ENCODE measurements at regions not wholly inside any gene's neighbourhood (a gene's known extent, or its start where the extent isn't known, plus 50 kb on each side); places are given as distances from the start of the nearest gene placed in this dataset.
A peak's percentile ranks its signal among the peaks of the same experiment; 100 is the strongest.

DNA sequence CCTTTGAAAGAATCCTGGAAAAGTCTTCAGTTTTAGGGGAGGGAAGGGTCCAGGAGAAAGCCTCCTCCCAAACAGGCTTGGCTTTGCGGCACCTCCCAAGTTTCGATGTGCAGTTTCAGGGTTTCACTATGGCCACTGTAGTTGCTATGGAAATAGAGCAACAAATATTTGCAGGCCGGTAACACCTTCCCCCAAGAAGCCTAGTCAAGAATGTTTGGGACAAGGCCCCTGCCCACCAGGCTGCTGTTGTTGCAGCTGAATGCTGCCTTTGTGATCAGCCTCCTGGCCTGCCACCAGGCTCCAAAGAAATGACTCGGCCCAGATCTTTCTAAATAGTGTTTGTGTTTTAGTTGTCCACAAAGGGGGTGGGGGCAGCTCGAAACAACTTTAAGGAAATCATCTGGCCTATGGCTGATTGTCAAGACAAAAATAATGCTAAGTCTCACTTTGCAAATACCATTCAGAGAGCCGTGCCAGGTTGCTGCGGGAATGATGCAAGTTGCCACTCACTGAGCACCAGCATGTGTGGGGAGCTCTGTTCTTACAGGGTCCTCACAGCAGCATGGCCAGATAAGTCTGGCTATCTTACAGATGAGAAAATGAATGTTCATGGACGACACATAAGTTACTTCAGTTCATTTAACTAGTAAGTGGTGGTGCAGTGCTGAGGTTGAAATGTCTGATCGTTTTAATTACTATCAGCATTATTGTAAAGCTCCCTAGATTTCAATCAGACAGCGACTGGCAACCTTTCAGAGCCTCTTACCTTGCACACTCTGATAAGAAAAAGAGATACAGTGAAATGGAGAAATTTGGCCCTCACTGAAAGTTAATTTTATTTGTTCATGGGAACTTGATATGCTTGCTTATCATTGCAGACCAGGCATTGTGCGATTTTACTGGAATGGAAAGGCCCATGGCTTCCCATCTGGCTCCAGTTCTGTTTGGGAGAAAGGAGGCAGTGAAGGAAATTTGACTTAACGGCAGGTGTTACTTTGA, 91.2 kb upstream of the JUN start:
- no peak for TF ChIP-seq EZH2 (IDR thresholded peaks at IDR 0.05; ENCODE audit: low read length)
- TF ChIP-seq, protein P1, sequence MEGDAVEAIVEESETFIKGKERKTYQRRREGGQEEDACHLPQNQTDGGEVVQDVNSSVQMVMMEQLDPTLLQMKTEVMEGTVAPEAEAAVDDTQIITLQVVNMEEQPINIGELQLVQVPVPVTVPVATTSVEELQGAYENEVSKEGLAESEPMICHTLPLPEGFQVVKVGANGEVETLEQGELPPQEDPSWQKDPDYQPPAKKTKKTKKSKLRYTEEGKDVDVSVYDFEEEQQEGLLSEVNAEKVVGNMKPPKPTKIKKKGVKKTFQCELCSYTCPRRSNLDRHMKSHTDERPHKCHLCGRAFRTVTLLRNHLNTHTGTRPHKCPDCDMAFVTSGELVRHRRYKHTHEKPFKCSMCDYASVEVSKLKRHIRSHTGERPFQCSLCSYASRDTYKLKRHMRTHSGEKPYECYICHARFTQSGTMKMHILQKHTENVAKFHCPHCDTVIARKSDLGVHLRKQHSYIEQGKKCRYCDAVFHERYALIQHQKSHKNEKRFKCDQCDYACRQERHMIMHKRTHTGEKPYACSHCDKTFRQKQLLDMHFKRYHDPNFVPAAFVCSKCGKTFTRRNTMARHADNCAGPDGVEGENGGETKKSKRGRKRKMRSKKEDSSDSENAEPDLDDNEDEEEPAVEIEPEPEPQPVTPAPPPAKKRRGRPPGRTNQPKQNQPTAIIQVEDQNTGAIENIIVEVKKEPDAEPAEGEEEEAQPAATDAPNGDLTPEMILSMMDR (optimal IDR thresholded peaks at IDR 0.05 in 1 of 3, IDR thresholded peaks at IDR 0.05 in 1 of 3, conservative IDR thresholded peaks at IDR 0.05 in 1 of 3; ENCODE audit: extremely low read depth in 1 of 3, insufficient read depth in 2 of 3, low read length in 3 of 3): no peak
- Histone ChIP-seq H3K4me3 (ENCODE audit: control insufficient read depth in 2 of 3, extremely low read depth in 1 of 3, insufficient read depth in 2 of 3, low read depth in 1 of 3, low read length in 3 of 3) (no peak overlapping the region), H3K9me1 (ENCODE audit: control insufficient read depth, extremely low read depth, insufficient read depth, low read length) (no peaks in the 10 kb centered on the region), H2AFZ (ENCODE audit: control insufficient read depth, low read length) (peak overlapping the region; percentile 57), H3K79me2 (ENCODE audit: control insufficient read depth, insufficient read depth, low read length) (no peaks in the 10 kb centered on the region), H3K27ac (ENCODE audit: control insufficient read depth, insufficient read depth, low read length) (no peak overlapping the region), H3K4me1 (ENCODE audit: control insufficient read depth, extremely low read depth, insufficient read depth, low read length) (peaks cover 8% of the 10 kb centered on the region), H3K27me3 (ENCODE audit: control insufficient read depth, extremely low read depth, insufficient read depth, low read length) (no peaks in the 10 kb centered on the region), H3K36me3 (ENCODE audit: control insufficient read depth in 2 of 2, extremely low read depth in 1 of 2, insufficient read depth in 2 of 2, low read length in 2 of 2) (no peaks in the 10 kb centered on the region), H4K20me1 (ENCODE audit: control insufficient read depth, extremely low read depth, insufficient read depth, low read length) (no peaks in the 10 kb centered on the region), H3K9me3 (ENCODE audit: control insufficient read depth, low read depth, low read length) (no peaks in the 10 kb centered on the region), H3K9ac (ENCODE audit: control insufficient read depth, extremely low read depth, insufficient read depth, low read length) (peak overlapping the region; percentile 29), H3K4me2 (ENCODE audit: control insufficient read depth, extremely low read depth, insufficient read depth, low read depth, low read length) (peak overlapping the region; percentile 43)
- dilution Hi-C loops (cut with MboI; ENCODE audit: extremely low pct_ligation_motif_present, low sequenced_read_pairs): no loop called here
- no peak for DNase-seq (ENCODE audit: low read depth, low spot score)
- FAIRE-seq: no peak

DNA sequence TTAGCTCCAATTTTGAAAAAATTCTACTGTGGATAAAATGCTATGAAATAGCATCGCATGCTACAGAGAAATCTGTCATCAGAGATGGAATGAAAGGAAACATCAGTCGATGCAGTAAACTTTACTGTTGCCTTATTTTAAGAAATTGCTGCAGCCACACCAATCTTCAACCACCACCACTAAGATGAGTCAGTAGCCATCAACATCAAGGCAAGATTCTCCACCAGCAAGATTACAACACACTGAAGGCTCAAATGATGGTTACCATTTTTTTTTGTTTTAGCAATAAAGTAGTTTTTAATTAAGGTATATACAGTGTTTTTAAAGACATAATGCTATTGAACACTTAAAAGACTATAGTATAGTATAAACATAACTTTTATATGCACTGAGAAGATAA, 95.6 kb upstream of the JUN start:
- dilution Hi-C loops (cut with MboI; ENCODE audit: extremely low pct_ligation_motif_present, low sequenced_read_pairs): no loop called here
- FAIRE-seq (no peak), DNase-seq (ENCODE audit: low read depth, low spot score) (no peak)
- H3K4me1 ChIP-seq (ENCODE audit: control insufficient read depth, extremely low read depth, insufficient read depth, low read length): peaks cover 37% of the 10 kb centered on the region
- H3K4me2 ChIP-seq (ENCODE audit: control insufficient read depth, extremely low read depth, insufficient read depth, low read depth, low read length): no peak overlapping the region
- no peaks in the 10 kb centered on the region for H4K20me1 ChIP-seq (ENCODE audit: control insufficient read depth, extremely low read depth, insufficient read depth, low read length)
- no peaks in the 10 kb centered on the region for H3K36me3 ChIP-seq (ENCODE audit: control insufficient read depth in 2 of 2, extremely low read depth in 1 of 2, insufficient read depth in 2 of 2, low read length in 2 of 2)
- no peaks in the 10 kb centered on the region for H3K79me2 ChIP-seq (ENCODE audit: control insufficient read depth, insufficient read depth, low read length)
- H3K9me1 ChIP-seq (ENCODE audit: control insufficient read depth, extremely low read depth, insufficient read depth, low read length): no peaks in the 10 kb centered on the region
- TF ChIP-seq EZH2 (IDR thresholded peaks at IDR 0.05; ENCODE audit: low read length): no peak
- TF ChIP-seq, protein P1 (optimal IDR thresholded peaks at IDR 0.05 in 1 of 3, IDR thresholded peaks at IDR 0.05 in 1 of 3, conservative IDR thresholded peaks at IDR 0.05 in 1 of 3; ENCODE audit: extremely low read depth in 1 of 3, insufficient read depth in 2 of 3, low read length in 3 of 3): no peak
- H2AFZ ChIP-seq (ENCODE audit: control insufficient read depth, low read length): no peak overlapping the region
- no peak overlapping the region for H3K9ac ChIP-seq (ENCODE audit: control insufficient read depth, extremely low read depth, insufficient read depth, low read length)
- no peak overlapping the region for H3K4me3 ChIP-seq (ENCODE audit: control insufficient read depth in 2 of 3, extremely low read depth in 1 of 3, insufficient read depth in 2 of 3, low read depth in 1 of 3, low read length in 3 of 3)
- no peaks in the 10 kb centered on the region for H3K9me3 ChIP-seq (ENCODE audit: control insufficient read depth, low read depth, low read length)
- H3K27ac ChIP-seq (ENCODE audit: control insufficient read depth, insufficient read depth, low read length): no peak overlapping the region
- no peaks in the 10 kb centered on the region for H3K27me3 ChIP-seq (ENCODE audit: control insufficient read depth, extremely low read depth, insufficient read depth, low read length)
